GM19239 (cell line): ENCODE measurements at regions not wholly inside any gene's neighbourhood (a gene's known extent, or its start where the extent isn't known, plus 50 kb on each side); places are given as distances from the start of the nearest gene placed in this dataset.
"Not testable (repeated sequence)": the region's sequence is repeated elsewhere in the genome, so short reads cannot be mapped to it uniquely, and the experiment has no call there.

Experiments
- DNase-seq: peaks from one replicate; pipeline ENCODE4 v3.0.0; 2011; ENCODE audit warnings: low spot score; ENCODE audit not compliant: insufficient read length
- FAIRE-seq: peaks from 2 replicates; lab custom pipeline; 2011; peaks lifted over from hg19 to GRCh38; lab: Jason Lieb, UNC

- FAIRE-seq (no peak), DNase-seq (no peak)
Measured at GRCh38 chr2:183438541-183438940, 314.3 kb downstream of the NUP35 start.

DNA sequence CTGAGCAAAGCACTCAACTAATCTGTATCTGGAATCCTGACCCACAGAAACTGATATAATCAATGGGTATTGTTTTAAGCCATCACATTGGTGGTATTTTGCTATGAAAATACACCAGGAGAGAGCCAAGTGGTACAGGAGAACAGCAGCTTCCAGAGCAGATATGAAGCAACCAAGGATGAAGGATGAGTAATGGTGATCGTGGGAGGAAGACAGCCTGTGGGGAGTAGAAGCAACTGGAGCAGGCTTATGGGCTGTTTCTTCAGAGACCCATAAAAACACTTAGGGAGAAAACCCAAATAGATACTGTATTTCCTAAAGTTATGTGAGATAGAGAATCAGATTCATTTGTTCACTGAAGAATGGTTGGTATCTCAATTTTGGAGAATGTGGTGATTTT, 330.8 kb downstream of the NUP35 start:
- FAIRE-seq = no peak
- no peak for DNase-seq

- FAIRE-seq (no peak), DNase-seq (no peak)
Measured at GRCh38 chr2:183456177-183456576, 331.9 kb downstream of the NUP35 start.

- FAIRE-seq (no peak), DNase-seq (no peak)
Measured at GRCh38 chr2:183458460-183458859, 334.2 kb downstream of the NUP35 start.

DNA sequence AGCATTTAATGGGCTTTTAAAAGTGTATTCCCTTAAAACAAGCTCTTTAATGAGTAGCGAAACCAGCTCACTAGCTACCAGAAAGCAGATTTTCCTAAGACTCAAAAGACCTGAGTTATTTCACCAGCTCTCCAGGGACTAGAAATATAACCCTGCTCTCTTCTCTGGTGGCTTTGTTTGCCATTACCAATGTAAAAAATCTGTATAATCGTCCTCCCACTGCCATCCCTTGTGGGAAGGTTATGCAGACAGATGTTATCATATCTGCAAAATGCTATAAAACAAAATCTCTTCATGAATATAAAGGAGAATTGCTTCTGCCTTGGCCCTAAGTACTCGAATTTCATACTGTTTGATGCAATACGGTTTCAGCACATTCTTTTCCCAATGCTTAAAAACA, 335.2 kb downstream of the NUP35 start:
- DNase-seq (no peak), FAIRE-seq (no peak)

DNA sequence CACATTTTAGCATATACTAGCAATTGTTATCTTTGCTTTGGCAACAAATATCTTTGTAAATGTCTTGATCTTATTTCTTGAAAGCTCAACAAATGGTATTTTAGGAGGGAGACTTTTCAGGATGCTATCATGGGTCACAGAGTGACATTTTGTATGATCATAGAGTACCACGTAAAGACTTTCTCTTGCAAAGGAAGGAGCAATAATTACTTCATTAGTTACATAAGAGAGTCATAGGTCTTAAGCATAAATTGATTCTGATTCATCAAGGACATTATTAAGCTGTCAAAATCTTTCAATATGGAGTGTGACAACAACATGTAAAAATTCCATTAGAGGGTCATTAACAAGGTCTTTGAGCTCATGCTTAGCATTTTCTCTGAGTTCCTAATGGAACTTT, 339.6 kb downstream of the NUP35 start:
- DNase-seq (no peak), FAIRE-seq (no peak)

DNA sequence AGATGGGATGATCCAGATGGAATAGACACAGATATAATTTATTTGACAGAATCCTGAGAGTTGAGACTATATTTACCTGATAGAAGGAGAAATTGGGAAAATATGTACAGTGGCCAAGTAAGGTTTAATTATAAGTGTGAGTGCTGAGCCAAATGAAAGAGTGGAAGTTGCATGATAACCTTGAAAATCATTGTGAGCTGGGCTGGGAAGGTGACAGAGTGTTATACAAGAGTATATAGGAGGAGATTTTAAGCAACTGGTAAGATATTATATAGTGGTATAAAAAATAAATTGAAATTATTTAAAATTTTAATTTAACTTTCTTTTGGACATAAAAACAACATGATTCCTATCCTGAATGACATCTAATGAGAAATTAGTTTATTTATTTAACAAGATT, 340.8 kb downstream of the NUP35 start:
- no peak for DNase-seq
- no peak for FAIRE-seq

GRCh38 chr2:183474912-183475695, 350.9 kb downstream of the NUP35 start:
- FAIRE-seq (no peak), DNase-seq (no peak)

- FAIRE-seq = no peak
Measured at GRCh38 chr2:183476490-183476889, 352.2 kb downstream of the NUP35 start.

GRCh38 chr2:183477296-183477695, 353.1 kb downstream of the NUP35 start:
- FAIRE-seq = no peak
- no peak for DNase-seq

More at GRCh38 chr2:183476490-183476889, 352.2 kb downstream of the NUP35 start:
- no peak for DNase-seq

- DNase-seq, FAIRE-seq: not testable (repeated sequence)
Measured at GRCh38 chr2:183478941-183479595, 354.8 kb downstream of the NUP35 start.

GRCh38 chr2:183487326-183487725, 363.1 kb downstream of the NUP35 start:
- DNase-seq (no peak), FAIRE-seq (no peak)

GRCh38 chr2:183488421-183488820, 364.2 kb downstream of the NUP35 start:
- FAIRE-seq (no peak), DNase-seq (no peak)

GRCh38 chr2:183490489-183490888, 366.2 kb downstream of the NUP35 start:
- DNase-seq = no peak
- no peak for FAIRE-seq

GRCh38 chr2:183490914-183491313, 366.7 kb downstream of the NUP35 start:
- DNase-seq = no peak
- FAIRE-seq = no peak

- DNase-seq (no peak), FAIRE-seq (no peak)
Measured at GRCh38 chr2:183493040-183493439, 368.8 kb downstream of the NUP35 start.

DNA sequence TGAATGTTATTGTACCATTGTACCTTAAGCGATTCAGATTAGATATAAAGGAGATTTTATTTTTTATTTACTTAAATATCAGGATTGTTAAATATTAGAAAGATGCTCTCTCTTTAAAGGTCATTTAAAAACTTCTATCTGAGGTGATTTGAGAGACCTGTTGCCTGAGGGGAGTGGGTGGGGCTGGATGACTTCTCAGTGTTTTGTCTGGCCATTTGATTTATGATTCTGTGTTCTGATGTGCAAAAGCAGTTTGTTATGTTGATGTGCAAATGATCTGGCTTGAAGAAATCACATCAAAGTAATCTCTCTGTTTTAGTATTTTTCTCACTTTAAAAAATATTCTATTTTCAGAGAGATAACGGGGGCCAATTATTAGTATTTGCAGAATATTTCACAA, 370.8 kb downstream of the NUP35 start:
- no peak for FAIRE-seq
- DNase-seq = no peak

- DNase-seq = no peak
- FAIRE-seq = peak; percentile 86
Measured at GRCh38 chr2:183495589-183496267, 371.5 kb downstream of the NUP35 start.

- DNase-seq (no peak), FAIRE-seq (no peak)
Measured at GRCh38 chr2:183497861-183498260, 373.6 kb downstream of the NUP35 start.

- DNase-seq (no peak), FAIRE-seq (no peak)
Measured at GRCh38 chr2:183505911-183506310, 381.7 kb downstream of the NUP35 start.

DNA sequence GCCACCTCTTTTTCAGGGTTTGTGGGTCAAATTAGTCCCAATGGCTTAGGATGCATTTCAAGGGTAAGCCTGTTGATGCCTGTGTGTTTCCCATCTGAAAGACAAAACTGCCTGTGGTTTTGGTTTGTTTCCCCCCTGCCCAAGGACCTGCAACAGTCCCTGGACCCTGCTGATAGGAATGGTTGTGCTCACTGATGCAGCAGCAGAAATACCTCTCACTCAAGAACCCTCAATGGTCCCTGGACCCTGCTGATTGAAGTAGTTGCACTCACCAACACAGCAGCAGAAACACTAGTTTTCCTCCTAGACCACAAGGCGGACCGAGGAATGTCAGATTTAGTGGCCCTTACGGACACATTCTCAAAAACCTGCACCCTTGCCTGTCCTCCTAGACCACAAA, 386.9 kb downstream of the NUP35 start:
- no peak for DNase-seq
- FAIRE-seq = no peak
